T-helper 22 cell (primary cell): ENCODE measurements at regions not wholly inside any gene's neighbourhood (a gene's known extent, or its start where the extent isn't known, plus 50 kb on each side); places are given as distances from the start of the nearest gene placed in this dataset.

Experiments
- DNase-seq: peaks from one replicate; pipeline ENCODE4 v3.0.0-alpha.2; 2020; ENCODE audit warnings: low read depth

- no peak for DNase-seq
Measured at GRCh38 chr13:106382534-106382933, 152.9 kb downstream of the EFNB2 start.

DNA sequence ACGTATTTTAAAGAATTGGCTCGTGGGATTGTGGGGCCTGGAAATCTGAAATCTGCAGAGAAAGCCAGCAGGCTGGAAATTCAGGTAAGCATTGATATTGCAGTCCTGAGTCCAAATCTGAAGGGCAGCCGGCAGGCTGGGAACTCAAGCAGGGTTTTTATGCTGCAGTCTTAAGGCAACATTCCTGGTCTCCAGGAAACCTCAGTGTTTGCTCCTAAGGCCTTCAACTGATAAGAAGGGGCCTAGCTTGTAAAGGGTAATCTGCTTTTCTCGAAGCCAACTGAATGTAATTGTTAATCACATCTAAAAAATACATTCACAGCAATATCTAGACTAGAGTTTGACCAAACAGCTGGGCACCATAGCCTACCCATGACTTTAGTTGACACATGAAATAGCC is 154.4 kb downstream of the EFNB2 start:
- DNase-seq = no peak

DNA sequence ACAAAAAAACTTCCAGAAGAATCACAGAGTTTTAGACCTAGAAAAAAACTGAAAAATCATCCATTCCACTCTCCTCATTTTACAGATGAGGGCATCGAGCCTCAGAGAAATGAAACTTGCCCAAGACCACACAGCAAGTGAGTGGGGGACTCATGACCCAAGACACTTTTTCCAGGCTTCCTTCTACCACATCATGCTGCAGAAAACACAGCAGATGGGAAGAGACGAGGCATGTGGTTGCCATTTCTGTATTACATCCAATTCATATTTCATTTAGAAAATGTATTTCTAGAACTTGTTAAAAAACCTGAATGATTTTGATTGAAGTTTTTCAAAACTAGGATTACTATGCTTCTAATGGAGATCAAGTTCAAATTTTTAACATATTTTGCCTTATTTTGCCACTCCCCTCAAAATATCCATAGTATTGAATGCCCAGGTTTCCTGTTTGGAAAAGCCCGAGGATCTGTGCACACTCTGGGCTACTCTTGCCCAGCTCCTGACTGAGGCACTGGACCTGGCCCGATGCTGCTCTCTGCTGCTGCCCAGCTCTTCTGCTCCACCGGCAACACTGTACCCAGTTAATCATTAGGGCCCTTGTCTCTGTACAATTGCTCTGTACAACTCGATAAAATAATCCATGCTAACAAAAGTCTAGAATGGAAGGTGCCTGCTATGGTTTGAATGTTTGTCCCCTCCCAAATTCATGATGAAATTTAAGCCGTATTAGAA is 157.4 kb downstream of the EFNB2 start:
- no peak for DNase-seq

GRCh38 chr13:106377341-106377740 is 158.1 kb downstream of the EFNB2 start:
- DNase-seq = no peak

- DNase-seq = no peak
Measured at GRCh38 chr13:106376401-106377112, 158.9 kb downstream of the EFNB2 start.

- DNase-seq = no peak
Measured at GRCh38 chr13:106375085-106375484, 160.4 kb downstream of the EFNB2 start.

- DNase-seq = no peak
Measured at GRCh38 chr13:106374631-106375030, 160.8 kb downstream of the EFNB2 start.

DNA sequence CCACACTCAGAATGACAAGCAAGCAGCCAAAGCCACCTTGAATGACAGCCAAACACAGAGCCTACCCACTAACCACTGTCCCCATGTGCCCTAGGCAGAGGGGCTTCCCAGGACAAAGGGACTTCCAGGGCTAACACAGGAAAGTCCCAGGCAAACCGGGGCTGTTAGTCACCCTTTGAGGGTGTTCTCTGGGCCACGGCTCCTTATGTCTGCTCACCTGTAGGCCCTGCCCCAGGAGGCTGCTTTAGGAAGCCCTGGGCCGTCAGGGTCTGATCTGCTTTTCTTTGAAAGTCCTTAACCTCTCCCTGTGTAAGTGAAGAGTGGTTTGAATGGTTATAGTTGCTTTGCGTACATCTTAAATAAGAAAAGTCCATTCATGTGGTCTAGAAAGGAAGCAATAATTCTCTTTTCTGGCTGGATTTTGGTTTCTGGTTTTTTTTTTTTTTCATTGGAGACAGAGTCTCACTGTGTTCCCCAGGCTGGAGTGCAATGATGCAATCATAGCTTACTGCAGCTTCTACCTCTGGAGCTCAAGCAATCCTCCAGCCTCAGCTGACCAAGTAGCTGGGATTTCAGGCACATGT is 161.4 kb downstream of the EFNB2 start:
- DNase-seq = no peak

DNA sequence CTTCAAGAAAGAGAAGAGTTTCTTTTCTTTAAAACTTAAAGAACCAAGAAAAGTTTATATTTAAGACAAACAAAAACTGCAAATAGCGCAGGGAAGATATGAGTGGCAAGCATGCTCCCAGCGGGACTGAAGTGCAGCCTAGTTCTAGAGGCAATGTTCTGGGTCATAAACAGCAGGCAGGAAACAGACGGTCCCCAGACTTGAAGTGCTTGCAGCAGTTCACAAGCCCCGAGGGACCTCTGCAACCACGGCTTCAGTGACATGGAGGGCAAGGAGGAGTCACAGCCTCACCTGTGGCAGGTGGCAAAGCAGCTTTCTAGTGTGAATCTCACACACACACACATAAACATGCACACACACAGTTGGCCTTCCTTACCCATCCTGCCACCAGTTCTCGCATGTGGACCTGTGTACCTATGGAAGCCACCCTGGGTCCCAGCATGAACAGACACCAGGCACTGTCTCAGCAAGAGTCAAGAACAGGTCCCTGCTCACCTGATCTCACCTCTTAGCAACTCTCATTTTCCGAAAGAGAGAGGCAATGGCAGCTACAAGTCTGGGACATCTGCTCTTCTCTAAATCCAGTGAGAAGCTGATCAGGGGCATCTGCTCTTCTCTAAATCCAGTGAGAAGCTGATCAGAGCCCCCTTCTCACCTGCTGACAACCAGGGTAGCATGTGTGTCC is 162.0 kb downstream of the EFNB2 start:
- no peak for DNase-seq

DNA sequence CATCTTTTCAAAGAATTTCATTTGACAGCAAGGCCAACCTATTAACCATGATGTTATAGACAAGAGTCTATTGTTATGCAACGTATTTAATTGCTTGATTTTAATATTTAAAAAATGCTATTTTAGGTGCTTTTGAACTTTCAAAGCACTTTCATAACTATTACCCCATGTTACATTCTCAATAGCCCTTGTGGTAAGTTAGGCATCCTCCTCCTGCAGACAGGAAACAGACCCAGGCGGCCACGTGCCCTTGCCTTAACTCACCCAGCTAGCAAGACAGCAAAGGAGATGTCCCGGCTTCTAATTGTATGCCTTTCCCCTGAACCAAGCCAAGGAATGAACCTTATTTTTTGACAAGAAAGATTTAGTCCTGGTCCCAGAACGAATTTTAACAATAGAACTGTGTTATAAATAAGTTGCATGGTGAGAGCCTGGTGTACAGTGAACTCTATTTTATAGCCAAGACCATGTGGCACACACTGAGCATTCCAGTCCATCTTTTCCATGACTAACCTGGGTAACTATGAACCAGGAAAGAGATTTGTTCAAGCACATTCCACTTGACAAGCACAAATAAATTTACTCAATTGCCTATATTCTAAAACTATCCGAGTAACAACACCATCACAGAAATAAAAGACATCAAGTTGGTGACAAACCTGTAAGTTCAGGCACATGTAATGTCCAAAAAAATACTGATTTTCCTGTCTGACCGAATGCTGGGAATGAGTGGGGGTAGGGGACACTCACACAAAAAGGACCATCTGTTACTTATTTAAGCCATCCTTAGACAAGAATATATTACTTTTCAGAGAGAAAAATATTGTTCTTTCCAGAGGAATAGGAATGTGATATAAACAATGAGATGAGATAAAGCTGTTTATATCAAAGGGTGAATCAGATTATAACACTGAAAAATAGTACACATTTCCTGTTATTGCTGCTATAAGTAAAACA is 163.0 kb downstream of the EFNB2 start:
- no peak for DNase-seq

GRCh38 chr13:106371024-106371423 is 164.4 kb downstream of the EFNB2 start:
- DNase-seq = no peak

DNA sequence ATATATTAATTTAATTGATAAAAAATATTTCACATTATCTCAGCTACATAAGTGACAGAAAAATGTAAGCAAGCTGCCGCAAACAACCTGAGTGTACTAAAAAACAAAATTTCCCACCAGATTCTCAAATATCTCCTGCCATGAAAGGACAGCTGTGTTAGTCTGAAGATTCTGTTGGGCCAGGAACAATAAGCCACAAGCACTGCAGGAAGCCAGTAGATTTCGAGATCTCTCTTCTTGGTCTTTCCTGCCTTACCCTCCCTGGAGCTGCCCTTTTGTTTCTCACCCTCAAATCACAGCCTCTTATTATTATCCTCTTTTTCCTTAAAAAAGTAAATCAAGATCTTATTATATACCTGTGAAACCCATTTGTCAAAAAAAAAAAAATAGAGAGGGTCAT is 165.6 kb downstream of the EFNB2 start:
- DNase-seq = no peak

GRCh38 chr13:106369091-106369490 is 166.4 kb downstream of the EFNB2 start:
- DNase-seq = no peak

DNA sequence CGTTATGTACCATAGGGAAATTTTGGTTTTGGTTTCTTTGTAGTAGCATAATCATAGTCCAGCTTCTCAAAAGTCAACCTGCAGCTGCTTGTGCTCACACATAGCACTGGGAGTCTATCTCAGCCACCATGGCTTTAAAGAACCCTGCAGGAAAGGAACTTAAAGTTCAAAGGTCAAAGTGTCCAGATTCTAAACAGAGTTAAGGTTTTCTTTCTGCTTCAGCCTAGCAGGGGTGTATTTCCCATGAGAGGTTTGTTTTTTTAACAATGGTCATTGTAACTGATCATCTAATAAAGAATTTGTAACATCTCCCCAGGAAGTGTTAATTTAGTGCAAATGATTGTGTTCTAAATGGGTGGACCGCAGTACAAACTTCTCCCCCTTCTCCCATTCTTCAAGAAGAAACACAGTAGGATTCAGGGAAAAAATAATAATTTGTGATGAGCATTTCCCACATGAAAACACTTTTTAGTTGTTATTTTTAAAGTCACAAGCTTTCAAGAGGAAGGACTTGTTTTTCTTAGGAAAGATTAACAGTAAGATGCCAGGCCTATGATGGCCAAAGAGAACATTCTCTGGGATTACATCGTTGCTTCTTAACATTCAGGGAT is 168.0 kb downstream of the EFNB2 start:
- DNase-seq = no peak

- DNase-seq = no peak
Measured at GRCh38 chr13:106362707-106363106, 172.8 kb downstream of the EFNB2 start.

- no peak for DNase-seq
Measured at GRCh38 chr13:106361621-106362020, 173.8 kb downstream of the EFNB2 start.

DNA sequence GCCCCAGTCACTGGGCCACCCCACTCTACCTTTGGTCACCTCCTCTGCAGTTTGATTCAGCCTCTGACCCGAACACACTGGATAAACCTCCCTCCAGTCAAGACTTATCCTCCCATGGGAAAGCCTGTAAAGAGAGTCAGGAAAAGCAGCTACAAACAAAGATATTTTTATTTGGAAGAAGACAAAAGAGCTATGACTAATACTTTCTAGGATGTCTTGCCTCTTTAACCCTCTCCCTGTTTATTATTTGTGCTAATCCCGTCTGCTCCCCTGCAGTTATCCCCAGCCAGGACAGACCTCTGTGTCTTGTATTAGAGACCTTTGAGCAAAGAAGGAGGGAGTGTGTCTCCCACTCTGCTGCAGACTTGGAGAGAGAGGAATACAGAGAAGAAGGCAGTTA is 178.3 kb downstream of the EFNB2 start:
- DNase-seq = no peak

DNA sequence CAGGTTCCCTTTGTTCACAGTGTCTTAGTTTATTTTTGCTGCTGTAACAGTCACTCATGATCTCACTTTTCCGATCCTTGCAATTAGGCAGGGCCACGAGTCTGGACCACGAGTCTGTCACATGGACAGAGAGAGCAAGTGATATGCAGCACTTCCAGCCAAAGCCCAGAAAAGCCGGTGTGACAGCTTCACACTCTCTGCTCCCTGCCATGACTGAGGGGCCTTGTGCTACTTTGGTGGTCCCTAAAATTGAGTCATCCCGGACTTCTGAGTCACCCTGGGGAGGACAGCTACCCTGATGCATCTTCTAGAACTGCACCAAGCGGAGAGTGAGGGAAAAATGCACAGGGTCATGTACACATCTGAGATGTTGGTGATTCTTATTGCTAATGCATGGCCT is 179.6 kb downstream of the EFNB2 start:
- DNase-seq = no peak

GRCh38 chr13:106354961-106355360 is 180.5 kb downstream of the EFNB2 start:
- DNase-seq = no peak

GRCh38 chr13:106352850-106353249 is 182.6 kb downstream of the EFNB2 start:
- no peak for DNase-seq

- no peak for DNase-seq
Measured at GRCh38 chr13:106351251-106351650, 184.2 kb downstream of the EFNB2 start.
